GM12892 (cell line): ENCODE measurements at regions not wholly inside any gene's neighbourhood (a gene's known extent, or its start where the extent isn't known, plus 50 kb on each side); places are given as distances from the start of the nearest gene placed in this dataset.
"Not testable (repeated sequence)": the region's sequence is repeated elsewhere in the genome, so short reads cannot be mapped to it uniquely, and the experiment has no call there.

Source experiments
- DNase-seq: peaks from one replicate; pipeline ENCODE4 v3.0.0; 2011; ENCODE audit not compliant: insufficient read length
- FAIRE-seq: peaks from 2 replicates; lab custom pipeline; 2011; peaks lifted over from hg19 to GRCh38; lab: Jason Lieb, UNC
- POLR2A ChIP-seq: IDR thresholded peaks from 2 replicates; pipeline ENCODE4 v1.6.1; 2011; ENCODE audit warnings: low read depth, low read length, control low read depth
- POLR2AphosphoS5 ChIP-seq: IDR thresholded peaks from 2 replicates; pipeline ENCODE4 v1.6.1; 2011; ENCODE audit warnings: low read depth, low read length, control low read depth
- TAF1 ChIP-seq: IDR thresholded peaks from 2 replicates; pipeline ENCODE4 v1.6.1; 2011; ENCODE audit warnings: low read depth, mild to moderate bottlenecking, control low read depth, low read length, borderline replicate concordance

DNA sequence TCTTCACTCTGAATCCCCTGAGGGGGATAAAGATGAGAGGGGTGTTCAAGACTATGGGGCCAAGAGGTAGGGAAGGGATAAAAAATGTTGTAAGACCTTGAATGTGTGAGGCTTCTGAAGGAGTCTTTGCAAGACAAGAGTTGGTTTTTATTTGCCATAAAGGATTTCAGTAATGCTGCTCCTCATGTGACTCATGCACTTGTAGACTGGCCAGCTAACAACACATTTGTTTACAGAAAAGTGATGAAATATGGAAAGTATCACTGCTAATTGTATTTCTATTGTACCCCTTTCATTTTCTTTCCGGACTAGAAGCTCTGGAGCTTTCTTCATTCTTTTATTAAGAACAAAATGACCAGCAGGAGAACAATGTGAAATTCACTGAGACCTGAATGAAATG, 782.1 kb downstream of the EPHA4 start:
- DNase-seq, result no peak
- TF ChIP-seq POLR2A (no peak), POLR2AphosphoS5 (no peak), TAF1 (no peak)
- FAIRE-seq, result no peak

DNA sequence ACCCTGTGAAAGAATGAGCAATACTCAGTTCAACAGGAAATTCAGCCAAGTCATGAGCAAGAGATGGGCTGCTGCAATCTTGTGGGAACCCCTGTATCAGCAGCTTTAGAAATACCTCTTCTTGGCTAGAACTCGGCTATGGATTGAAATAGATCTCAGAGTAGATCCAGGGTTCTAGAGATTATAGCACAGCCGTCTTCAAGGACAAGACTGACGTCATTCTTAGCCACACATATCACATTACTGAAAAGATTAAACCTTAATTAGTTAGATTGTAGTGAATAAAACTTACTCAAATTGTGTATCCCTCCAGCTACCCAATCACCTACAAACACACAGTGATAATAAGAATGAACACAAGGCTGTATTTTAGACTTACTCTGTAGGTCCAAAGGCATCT, 776.4 kb downstream of the EPHA4 start:
- TF ChIP-seq POLR2A (no peak), TAF1 (no peak), POLR2AphosphoS5 (no peak)
- FAIRE-seq (no peak), DNase-seq (no peak)

DNA sequence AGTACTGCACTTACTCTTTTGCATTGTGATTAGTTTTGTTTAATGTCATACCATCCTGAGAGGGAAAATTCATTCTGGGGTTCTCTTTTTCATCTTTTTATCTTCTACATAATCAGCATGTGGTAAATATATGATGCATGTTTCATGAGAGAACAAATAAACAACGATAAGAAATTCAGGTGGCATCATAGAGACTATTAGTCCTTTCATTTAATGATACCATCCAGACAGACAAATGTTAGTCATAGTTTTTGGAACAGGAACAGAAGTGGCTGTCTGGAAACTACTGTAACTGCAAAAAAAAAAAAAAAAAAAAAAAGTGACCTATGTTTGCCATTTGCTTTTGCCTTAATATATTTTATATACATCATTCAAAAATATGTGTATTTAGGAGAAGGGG, 761.0 kb downstream of the EPHA4 start:
- TF ChIP-seq POLR2AphosphoS5 (no peak), POLR2A (no peak), TAF1 (no peak)
- no peak for DNase-seq
- no peak for FAIRE-seq

DNA sequence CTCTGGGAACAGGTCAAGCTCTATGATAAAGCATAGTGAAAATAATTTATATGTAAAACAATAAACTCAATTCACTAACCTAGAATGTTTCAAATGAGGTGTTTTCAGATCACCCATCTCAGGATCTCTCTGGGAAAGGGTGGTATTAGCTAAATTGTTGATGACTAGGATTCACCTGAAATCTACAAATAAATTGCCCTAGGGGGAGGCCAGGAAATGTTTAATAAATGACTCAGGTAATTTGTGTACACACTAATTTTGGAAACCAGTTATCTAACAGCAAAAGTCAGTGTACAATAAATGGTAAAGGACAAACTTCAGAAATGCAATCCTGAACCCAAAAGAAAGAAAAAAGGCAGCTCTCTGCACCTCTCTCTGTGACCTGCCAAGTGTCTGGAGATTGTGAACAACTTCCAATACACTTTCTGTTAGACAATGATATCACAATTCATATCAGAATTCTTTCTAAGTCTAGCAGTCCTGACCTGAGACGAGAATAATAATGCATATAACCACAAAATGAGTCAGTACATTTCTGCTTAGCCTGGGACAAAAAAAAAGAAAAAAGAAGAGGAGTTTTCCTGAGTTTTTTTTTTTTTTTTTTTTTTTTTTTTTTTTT, 760.0 kb downstream of the EPHA4 start:
- no peak for TF ChIP-seq TAF1
- TF ChIP-seq POLR2AphosphoS5, result no peak
- FAIRE-seq (no peak), DNase-seq (no peak)

DNA sequence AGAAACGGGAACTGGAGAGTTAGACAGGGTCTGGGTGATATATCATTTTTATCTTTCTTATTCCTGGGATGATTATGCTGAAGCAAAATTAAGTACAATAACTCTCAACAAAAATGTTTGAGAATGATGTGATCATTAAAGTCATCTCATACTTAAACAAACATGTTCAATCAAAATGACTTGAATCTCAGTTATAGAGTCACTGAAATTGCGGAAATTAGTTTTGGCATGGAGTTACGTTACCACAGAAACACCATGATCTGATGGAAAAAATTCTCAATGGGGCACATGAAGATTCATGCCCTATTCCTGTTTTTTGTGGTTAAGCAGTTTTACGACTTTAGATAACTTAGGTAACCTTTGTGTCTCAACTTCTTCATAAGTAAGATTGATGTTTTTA, 757.7 kb downstream of the EPHA4 start:
- DNase-seq, result no peak
- no peak for TF ChIP-seq POLR2A
- TF ChIP-seq TAF1, result no peak
- TF ChIP-seq POLR2AphosphoS5, result no peak
- FAIRE-seq, result no peak

DNA sequence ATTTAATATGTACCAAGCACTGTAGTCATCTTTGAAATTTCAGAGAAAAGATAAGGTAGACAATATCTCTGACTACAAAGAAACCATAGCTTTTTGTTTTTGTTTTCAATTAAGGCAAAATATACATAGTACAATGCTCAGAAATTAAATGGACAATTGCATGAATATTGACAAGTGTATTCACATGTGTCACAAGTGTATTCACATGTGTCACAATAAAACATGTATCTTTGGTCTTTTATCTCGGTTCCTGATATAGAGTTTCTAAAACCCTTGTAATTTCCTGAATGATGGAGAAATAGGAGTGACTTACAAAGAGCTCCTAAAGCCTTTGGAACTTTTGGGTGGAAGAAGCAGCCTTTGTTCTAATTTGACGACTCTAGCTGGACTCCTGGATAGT, 756.4 kb downstream of the EPHA4 start:
- no peak for FAIRE-seq
- no peak for DNase-seq
- TF ChIP-seq POLR2A, result no peak

DNA sequence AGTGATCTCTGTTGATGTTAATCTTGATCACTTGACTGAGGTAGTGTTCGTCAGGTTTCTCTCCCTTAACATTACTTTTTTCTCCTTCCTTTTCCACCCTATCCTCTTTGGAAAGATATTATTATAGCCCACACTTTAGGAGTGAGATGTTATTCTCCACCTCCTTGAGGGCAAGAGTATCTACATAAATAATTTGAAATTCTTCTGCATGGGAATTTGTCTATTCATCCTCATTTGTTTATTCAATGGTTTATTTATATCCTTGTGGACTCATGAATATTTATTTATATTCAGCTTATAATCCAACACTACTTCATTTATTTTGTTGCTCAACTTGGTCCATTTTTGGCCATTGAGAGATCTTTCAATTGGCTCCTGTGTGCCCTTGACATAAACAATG, 750.4 kb downstream of the EPHA4 start:
- no peak for FAIRE-seq
- DNase-seq, result no peak
- TF ChIP-seq TAF1 (no peak), POLR2AphosphoS5 (no peak), POLR2A (no peak)

DNA sequence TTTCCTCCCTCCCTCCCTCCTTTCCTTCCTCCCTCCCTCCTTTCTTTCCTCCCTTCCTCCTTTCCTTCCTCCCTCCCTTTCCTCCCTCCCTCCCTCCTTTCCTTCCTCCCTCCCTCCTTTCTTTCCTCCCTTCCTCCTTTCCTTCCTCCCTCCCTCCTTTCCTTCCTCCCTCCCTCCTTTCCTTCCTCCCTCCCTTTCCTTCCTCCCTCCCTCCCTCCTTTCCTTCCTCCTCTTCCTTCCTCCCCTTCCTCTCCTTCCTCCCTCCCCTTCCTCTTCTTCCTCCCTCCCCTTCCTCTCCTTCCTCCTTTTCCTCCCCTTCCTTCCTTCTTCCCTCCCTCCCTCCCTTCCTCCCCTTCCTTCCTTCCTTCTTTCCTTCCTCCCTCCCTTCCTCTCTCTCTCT, 748.5 kb downstream of the EPHA4 start:
- FAIRE-seq, DNase-seq: not testable (repeated sequence)

DNA sequence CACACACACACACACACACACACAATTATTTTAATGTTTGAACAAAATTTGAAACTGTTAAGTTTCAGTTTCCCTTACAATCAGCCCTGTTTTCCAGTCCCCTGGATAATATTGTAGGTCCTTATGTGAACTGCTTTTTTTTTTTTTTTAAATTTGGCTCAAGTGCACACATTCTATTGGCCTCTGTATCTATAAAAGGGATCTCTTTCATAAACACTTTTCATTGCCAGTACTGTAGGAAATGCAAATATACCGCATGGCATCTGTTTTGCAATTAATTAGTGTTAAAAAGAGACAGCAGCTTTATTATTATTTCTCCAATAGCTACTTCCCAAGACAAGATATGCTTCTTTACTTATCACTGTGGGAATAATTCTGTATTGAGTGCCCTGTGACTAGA, 738.7 kb downstream of the EPHA4 start:
- FAIRE-seq (no peak), DNase-seq (no peak)
- TF ChIP-seq POLR2AphosphoS5 (no peak), TAF1 (no peak), POLR2A (no peak)

DNA sequence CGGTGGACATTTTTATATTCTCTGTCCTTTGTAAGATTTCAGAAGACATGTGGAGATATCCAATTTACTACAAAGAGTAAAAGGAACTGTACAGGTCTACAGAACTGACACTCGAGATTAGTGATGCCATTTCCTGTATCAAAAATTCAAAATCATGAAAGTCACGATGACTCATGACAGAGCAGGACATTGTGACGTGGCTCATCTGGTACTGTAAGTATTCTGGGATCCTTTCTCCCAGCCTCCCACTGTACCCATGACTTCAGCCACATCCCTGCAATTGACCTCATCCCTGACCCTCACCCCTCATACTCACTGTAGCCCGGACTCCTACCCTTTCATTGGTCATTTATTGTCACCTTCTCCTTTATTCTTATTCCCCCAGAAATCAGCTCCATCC, 736.5 kb downstream of the EPHA4 start:
- DNase-seq, result no peak
- no peak for FAIRE-seq
- TF ChIP-seq POLR2A (no peak), POLR2AphosphoS5 (no peak), TAF1 (no peak)

DNA sequence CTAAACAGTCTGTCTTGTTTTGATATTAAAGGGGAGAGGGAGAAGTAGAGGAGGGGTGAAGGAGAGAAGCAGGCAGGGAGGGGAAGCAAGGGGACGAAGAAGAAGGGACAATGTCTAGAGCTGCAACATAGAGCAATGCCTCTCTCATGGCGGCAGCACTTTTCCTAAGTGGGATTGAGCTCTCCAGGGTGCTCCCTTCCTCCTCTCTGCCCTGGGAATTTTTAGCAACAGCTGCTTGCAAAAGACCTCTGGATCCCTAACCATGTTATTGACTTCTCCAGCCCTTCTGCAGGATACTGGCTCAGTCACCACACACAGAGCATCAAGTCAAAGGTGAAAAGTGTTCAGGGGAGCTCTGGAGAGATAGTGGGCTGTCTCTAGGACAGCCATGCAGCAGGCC, 734.9 kb downstream of the EPHA4 start:
- DNase-seq (no peak), FAIRE-seq (no peak)
- TF ChIP-seq POLR2AphosphoS5 (no peak), TAF1 (no peak), POLR2A (no peak)

DNA sequence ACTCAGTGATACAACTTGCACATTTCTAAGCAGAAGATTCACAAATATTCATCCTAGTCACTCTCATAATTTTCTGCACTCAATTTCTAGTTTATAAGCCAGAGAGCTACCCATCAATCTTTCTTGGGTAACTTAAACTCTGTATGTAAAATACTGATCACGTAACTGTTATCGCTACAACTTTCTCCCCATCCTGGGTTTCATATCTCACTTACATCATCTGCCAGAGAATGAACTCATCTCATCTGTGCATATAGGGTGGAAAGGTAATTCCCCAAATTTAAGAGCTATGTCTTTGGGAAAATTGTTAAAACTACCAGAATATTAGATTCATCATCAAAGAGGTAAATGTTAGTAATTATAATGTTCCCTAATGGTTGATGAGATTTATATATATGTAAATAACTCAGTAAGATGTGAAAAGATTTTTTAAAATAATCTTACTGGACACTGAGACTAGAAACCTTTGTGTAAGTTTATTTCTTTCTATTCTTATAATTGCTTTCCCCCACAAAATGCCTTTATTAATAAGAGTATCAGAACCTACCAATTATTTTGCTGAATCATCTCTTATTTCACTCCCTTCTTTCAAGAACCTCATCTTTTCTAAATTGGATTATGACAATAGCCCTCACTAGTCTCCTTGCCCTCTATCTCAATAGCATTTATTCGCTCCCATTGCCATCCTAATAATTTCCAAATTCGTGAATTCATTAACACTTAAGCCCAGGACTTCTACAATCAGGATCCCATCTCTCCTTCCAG, 729.0 kb downstream of the EPHA4 start:
- no peak for TF ChIP-seq POLR2A
- TF ChIP-seq TAF1, result no peak
- no peak for TF ChIP-seq POLR2AphosphoS5
- DNase-seq (no peak), FAIRE-seq (no peak)
